Immature natural killer cell (primary cell): ENCODE measurements at regions not wholly inside any gene's neighbourhood (a gene's known extent, or its start where the extent isn't known, plus 50 kb on each side); places are given as distances from the start of the nearest gene placed in this dataset.

ENCODE experiments used
- DNase-seq, 3 donors: peaks; one replicate each; pipeline ENCODE4 v3.0.0; 2022; ENCODE audit warnings: mixed read lengths in 1 of 3
- H3K27ac Mint-ChIP-seq, 6 donors: one replicate each; pipeline ENCODE4 v1.8.0; 2020; ENCODE audit warnings: mixed read lengths in 6 of 6, mild to moderate bottlenecking in 5 of 6, inconsistent platforms in 4 of 6, moderate library complexity in 3 of 6
- H3K27me3 Mint-ChIP-seq, 3 donors: one replicate each; pipeline ENCODE4 v1.8.0; 2020 to 2021; ENCODE audit warnings: low read depth in 3 of 3, mild to moderate bottlenecking in 3 of 3, mixed read lengths in 3 of 3, moderate library complexity in 3 of 3, inconsistent platforms in 1 of 3
- H3K36me3 Mint-ChIP-seq, 3 donors: one replicate each; pipeline ENCODE4 v1.8.0; 2020; ENCODE audit warnings: mixed read lengths in 3 of 3, inconsistent platforms in 2 of 3, mild to moderate bottlenecking in 2 of 3
- H3K4me1 Mint-ChIP-seq, 2 donors: one replicate each; pipeline ENCODE4 v1.8.0; 2020; ENCODE audit warnings: inconsistent platforms in 2 of 2, mild to moderate bottlenecking in 2 of 2, mixed read lengths in 2 of 2, moderate library complexity in 1 of 2
- H3K4me3 Mint-ChIP-seq, 5 donors: one replicate each; pipeline ENCODE4 v1.8.0; 2020; ENCODE audit warnings: mild to moderate bottlenecking in 5 of 5, mixed read lengths in 5 of 5, inconsistent platforms in 3 of 5, moderate library complexity in 3 of 5
- H3K9me3 Mint-ChIP-seq, 6 donors: one replicate each; pipeline ENCODE4 v1.8.0; 2020; ENCODE audit warnings: mild to moderate bottlenecking in 6 of 6, mixed read lengths in 6 of 6, inconsistent platforms in 4 of 6, moderate library complexity in 3 of 6

DNA sequence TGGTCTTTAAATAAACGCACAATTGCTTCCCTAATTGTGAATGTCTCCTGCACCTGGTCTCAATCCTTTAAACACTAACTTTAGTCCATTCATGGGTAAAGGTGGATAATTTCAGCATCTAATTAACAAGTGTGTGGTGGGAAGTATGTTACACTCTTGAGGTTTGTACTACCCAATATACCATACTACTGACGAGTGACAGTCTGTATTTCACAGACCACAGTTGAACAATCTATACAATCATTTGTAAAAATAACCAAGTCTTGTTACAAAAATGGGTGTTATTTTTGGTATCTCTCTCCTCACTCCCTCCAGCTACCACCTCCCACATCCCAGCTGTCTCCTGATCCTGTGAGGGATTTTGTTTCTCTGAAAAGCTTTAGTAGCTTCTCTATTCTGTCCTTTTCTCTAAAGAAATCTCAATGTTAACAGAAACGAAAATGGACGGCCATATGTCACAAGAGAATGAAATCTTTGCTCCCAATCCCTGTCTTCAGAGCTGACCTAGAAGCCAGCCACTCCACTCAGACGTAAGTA, 62.3 kb upstream of the ZNF366 start:
- Mint-ChIP-seq H3K27ac (no peak overlapping the region), H3K4me3 (no peak overlapping the region), H3K27me3 (peaks cover 5 to 10% (median 7%) of the 10 kb centered on the region in 3 donors), H3K36me3 (no peaks in the 10 kb centered on the region), H3K4me1 (no peaks in the 10 kb centered on the region), H3K9me3 (peaks cover 0 to 3% (median 0%) of the 10 kb centered on the region in 6 donors)
- no peak for DNase-seq

DNA sequence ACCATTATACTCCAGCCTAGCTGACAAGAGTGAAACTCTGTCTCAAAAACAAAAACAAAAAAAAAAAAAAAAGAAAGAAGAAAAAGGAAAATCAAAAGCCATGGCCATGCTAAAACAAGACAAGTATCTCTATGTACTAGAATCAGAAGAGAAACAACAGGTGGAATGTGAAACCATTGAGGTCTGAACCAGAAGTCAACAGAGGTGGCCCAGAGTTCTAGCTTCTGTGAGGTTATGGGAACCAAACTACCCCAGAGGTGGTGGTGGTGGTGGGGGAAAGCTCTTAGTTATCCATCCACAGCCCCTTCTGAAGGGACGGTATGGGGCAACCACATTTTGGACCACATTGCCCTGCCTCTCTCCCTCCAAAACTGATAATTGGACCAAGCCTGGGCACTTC, 59.5 kb upstream of the ZNF366 start:
- H3K4me3 Mint-ChIP-seq = no peak overlapping the region
- no peaks in the 10 kb centered on the region for H3K36me3 Mint-ChIP-seq
- DNase-seq = no peak
- H3K4me1 Mint-ChIP-seq = no peaks in the 10 kb centered on the region
- no peaks in the 10 kb centered on the region for H3K9me3 Mint-ChIP-seq
- H3K27ac Mint-ChIP-seq = no peak overlapping the region
- H3K27me3 Mint-ChIP-seq = peaks cover 3 to 11% (median 7%) of the 10 kb centered on the region in 3 donors

DNA sequence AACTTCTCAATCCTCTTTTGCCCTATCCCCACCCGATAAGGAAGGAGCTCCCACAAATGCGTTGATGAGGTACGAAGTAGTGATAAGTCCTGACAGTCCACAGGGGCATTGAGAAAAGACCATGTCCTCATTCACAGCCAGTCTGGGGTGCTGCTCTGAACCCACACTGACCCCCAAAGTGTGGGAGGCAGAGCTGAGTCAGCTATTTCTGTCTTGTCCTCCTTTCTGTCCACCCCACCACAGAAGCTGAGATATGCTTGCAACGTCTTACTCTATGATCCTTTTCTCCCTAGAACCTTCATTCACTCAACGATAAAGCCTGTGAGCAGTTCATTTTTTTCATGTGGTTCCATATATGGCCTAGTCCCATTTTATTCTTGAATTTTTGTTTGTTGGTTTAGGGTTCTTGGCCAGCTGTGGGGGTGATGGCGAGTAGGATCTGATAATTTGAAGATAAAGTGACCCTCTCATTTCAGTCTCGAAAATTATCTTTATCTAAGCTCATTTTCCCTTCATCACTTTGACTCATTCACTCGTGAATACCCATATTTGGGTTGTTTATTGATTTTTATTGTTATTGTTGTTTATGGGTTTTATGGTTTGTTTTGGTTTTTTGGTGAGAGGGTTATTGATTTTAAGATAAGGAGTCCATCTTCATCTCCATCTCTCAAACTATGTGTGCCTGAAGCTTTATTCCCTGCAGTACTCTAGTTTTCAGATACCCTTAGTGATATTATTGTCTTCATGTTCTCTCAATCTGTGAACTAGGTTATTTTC, 58.5 kb upstream of the ZNF366 start:
- no peak overlapping the region for H3K4me3 Mint-ChIP-seq
- H3K27ac Mint-ChIP-seq = no peak overlapping the region
- no peaks in the 10 kb centered on the region for H3K36me3 Mint-ChIP-seq
- no peaks in the 10 kb centered on the region for H3K9me3 Mint-ChIP-seq
- H3K27me3 Mint-ChIP-seq = peaks cover 3 to 9% (median 7%) of the 10 kb centered on the region in 3 donors
- no peaks in the 10 kb centered on the region for H3K4me1 Mint-ChIP-seq
- no peak for DNase-seq

DNA sequence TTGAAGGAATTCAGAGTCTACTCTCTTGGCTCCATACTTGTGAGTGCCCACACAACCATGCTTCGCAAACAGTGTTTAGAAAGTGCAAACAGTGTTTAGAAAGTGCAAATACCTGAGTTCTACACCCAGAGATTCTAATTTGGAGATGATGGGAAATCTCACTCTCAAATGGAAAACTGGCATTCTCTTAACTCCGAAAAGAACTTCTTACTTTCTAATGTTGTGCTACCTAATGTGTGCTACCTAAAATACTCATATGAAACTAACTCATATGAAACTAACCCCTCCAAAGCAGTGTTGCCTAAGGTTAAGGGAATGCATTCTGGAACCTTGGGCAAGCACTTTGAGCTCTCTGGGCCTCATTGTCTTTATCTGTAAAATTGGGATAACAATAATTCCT, 55.5 kb upstream of the ZNF366 start:
- no peaks in the 10 kb centered on the region for H3K4me1 Mint-ChIP-seq
- no peak for DNase-seq
- no peaks in the 10 kb centered on the region for H3K36me3 Mint-ChIP-seq
- H3K27ac Mint-ChIP-seq = no peak overlapping the region
- no peaks in the 10 kb centered on the region for H3K9me3 Mint-ChIP-seq
- H3K4me3 Mint-ChIP-seq = no peak overlapping the region
- H3K27me3 Mint-ChIP-seq = peaks cover 0 to 10% (median 2%) of the 10 kb centered on the region in 3 donors

DNA sequence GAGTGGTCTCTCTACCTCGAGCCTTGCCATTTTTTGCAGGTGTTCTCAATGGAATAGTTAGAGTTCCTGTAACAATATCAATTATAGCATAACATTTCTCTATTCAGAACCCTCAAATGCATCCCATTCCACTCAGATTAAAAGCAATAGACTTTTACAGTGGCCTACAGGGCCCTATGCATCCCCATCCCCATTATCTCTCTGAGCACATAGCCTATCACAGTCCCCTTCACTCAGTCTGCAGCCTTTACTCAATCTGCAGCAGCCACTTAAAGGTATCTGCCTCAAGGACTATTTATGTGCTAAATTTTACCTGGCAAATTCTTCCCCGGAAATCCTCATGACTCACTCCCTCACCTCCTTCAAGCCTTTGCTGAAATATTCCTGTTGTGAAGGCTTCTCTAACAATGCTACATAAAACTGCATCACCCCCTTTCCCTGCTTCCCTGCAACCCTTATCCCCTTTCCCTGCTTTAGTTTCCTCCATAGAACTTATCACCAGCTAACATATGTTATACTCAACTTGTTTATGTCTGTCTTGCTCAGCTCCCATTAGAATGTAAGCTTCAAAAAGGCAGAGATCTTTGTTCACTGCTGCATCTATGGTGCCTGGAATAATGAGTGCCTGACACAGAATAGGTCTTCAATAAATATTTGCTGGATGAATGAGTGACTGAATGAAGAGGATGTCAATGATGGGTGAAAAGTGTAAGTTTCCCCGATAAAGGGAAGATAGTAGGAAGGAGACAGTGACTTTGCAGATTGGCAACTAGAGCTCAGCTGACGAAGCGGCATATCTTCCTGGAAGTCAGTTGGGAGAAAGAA, 54.1 kb upstream of the ZNF366 start:
- H3K27me3 Mint-ChIP-seq = peaks cover 0 to 10% (median 3%) of the 10 kb centered on the region in 3 donors
- DNase-seq = no peak
- H3K36me3 Mint-ChIP-seq = no peaks in the 10 kb centered on the region
- no peak overlapping the region for H3K4me3 Mint-ChIP-seq
- no peaks in the 10 kb centered on the region for H3K9me3 Mint-ChIP-seq
- no peak overlapping the region for H3K27ac Mint-ChIP-seq
- H3K4me1 Mint-ChIP-seq = peaks cover 7 to 11% of the 10 kb centered on the region in 2 donors

DNA sequence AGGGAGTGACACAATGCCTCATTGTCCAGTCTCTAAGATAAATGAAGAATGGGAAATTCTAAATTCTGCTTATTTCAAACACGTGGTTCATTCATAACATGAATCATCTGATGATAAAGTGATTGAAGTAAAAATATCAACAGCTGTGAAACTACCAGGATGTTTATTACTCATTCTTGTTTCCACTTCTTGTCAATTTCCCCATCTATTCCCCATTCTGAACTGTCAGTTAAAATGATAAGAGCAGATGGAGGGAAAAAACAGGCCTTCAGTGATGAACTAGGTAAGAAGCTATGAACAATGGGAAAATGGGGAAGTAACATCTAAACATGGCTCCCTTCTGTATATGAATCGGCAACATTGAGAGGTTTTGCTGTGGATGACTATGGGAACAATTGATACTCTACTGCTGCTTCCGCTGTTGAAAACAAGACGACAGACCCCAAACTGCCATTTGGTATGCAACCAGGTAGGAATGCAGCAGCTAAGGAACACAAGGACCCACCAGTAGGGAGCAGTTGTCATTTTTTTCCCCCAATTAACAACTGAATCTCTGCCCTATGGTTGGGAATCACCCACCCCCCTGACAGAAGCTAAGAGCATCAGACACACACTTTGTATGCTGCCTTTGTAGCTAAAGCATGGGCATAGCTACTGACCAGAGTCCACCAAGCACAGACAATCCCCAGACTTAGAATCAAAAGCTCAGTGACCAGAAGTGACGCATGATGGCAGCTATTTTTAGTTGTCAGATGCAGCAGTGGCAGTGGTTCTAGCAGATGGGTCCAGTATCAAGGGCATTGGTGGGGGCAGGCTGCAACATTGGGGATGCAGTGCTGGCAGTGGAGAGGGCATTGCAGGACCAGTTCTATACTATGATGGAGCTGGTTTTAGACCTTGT, 52.9 kb upstream of the ZNF366 start:
- H3K9me3 Mint-ChIP-seq = no peaks in the 10 kb centered on the region
- peaks cover 11 to 15% of the 10 kb centered on the region in 2 donors for H3K4me1 Mint-ChIP-seq
- H3K36me3 Mint-ChIP-seq = no peaks in the 10 kb centered on the region
- H3K27me3 Mint-ChIP-seq = peaks cover 0 to 8% (median 6%) of the 10 kb centered on the region in 3 donors
- no peak overlapping the region for H3K4me3 Mint-ChIP-seq
- H3K27ac Mint-ChIP-seq = no peak overlapping the region
- no peak for DNase-seq

DNA sequence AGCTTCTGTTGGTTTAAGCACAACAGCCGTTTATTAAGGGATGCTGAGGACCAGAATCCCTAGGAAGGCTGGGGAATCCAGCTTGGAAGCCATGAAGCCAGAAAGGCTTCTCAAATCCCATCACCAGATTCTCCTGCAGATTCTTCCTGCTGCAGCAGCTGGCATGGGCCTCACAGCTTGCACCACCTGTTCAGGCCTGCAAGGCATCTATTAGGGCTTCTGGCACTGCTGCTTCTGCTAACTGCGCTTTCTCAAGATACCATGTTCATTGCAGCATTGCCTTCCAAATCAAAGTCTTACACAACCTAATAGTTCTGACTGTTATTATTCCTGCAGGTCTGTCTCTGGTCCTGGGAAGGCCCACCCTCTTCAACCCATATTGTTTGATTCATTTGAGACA, 51.2 kb upstream of the ZNF366 start:
- H3K4me1 Mint-ChIP-seq = peaks cover 11 to 15% of the 10 kb centered on the region in 2 donors
- H3K27ac Mint-ChIP-seq = no peak overlapping the region
- no peak overlapping the region for H3K4me3 Mint-ChIP-seq
- H3K9me3 Mint-ChIP-seq = peaks cover 0 to under 1% (median 0%) of the 10 kb centered on the region in 6 donors
- no peaks in the 10 kb centered on the region for H3K36me3 Mint-ChIP-seq
- no peak for DNase-seq
- peaks cover 0 to 12% (median 6%) of the 10 kb centered on the region in 3 donors for H3K27me3 Mint-ChIP-seq

DNA sequence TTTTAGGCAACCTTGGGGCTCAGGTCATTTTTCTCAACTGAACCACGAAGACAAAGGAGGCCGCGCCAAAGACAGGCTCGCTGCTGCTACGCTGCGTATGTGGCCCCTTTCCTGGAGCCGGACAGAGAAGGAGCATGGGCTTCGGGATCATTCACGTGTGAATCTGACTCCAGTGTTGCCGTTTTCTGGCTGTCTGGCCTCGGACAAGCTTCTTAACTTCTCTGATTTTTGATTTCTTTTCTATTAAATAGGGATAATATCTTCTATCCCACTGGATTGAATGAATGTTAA, 50.8 kb upstream of the ZNF366 start:
- DNase-seq = no peak
- Mint-ChIP-seq H3K9me3 (peaks cover 0 to 4% (median 0%) of the 10 kb centered on the region in 6 donors), H3K4me1 (peaks cover 11 to 15% of the 10 kb centered on the region in 2 donors), H3K27ac (no peak overlapping the region), H3K27me3 (peaks cover 2 to 12% (median 6%) of the 10 kb centered on the region in 3 donors), H3K4me3 (no peak overlapping the region), H3K36me3 (no peaks in the 10 kb centered on the region)

DNA sequence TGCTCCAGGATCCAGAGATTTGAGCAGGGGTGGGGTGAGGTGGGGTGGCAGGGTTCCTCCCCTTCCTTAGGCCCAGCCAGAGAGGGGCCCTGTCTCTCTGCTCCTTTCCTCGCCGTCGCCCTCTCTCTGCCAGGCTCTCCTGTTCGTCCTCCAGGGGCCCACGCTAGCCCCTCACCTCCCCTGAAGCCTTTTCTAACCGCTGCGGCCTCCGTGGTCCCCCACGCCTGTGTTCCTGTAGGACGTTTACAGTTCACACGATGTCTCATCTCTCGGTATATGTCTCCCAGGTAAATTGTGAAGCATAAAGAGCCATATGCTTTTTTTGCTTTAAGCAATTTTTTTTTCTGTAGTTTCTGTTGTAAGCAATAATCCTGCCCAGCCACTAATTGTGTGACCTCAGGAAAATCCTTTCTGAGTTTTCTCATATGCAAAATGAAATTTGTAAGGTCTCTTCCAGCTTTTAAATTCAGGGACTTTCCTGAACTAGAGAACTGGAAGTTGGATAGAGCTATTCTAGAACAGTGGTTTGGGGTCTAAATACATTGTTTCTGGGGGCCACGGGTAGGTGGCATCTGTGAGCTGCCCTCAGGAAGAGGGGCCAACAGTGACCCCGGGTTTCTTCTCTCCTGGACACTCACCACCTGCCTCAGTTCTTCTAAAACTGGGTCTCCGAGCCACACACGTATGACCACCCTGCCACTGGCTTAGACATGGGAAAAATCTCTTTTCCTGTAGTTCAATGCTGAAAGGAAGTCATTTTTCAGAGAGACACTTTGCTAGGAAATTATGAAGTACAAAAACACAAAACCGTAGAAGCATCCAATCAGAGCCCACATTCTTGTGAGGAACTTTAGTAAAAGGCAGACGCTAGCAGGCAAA, 50.2 kb upstream of the ZNF366 start:
- Mint-ChIP-seq H3K27ac (peak overlapping the region in 1 of 6 donors; percentile 32), H3K36me3 (no peaks in the 10 kb centered on the region), H3K4me3 (peak overlapping the region; percentile 47 to 79 (median 65)), H3K9me3 (peaks cover 0 to 4% (median 0%) of the 10 kb centered on the region in 6 donors), H3K4me1 (peaks cover 11 to 15% of the 10 kb centered on the region in 2 donors), H3K27me3 (peaks cover 2 to 16% (median 7%) of the 10 kb centered on the region in 3 donors)
- DNase-seq = no peak
